Vagina (tissue), 2 donors: ENCODE measurements at regions not wholly inside any gene's neighbourhood (a gene's known extent, or its start where the extent isn't known, plus 50 kb on each side); places are given as distances from the start of the nearest gene placed in this dataset.

ENCODE experiments used
- POLR2AphosphoS5 ChIP-seq, 2 donors: sonication (generic); formaldehyde crosslinking; IDR thresholded peaks; one replicate each; pipeline ENCODE4 v1.9.0; 2017; ENCODE audit warnings: antibody characterized with exemption in 2 of 2, mild to moderate bottlenecking in 2 of 2, low read depth in 1 of 2; ENCODE audit not compliant: insufficient read depth in 1 of 2
- TF ChIP-seq, protein P1 (sequence below), 3 experiments: fragments of 450-650 bp in 2 of 3; fragments of 200-600 bp in 1 of 3; sonication (generic) in 1 of 3; IDR thresholded peaks; one replicate each; pipeline ENCODE4 v1.5.1; 2017 to 2019; ENCODE audit warnings: antibody characterized with exemption in 3 of 3, mild to moderate bottlenecking in 2 of 3, moderate library complexity in 2 of 3

- no peak for TF ChIP-seq POLR2AphosphoS5 (IDR thresholded peaks at IDR 0.05; ENCODE audit: insufficient read depth in 1 of 2, low read depth in 1 of 2)
- TF ChIP-seq, protein P1, sequence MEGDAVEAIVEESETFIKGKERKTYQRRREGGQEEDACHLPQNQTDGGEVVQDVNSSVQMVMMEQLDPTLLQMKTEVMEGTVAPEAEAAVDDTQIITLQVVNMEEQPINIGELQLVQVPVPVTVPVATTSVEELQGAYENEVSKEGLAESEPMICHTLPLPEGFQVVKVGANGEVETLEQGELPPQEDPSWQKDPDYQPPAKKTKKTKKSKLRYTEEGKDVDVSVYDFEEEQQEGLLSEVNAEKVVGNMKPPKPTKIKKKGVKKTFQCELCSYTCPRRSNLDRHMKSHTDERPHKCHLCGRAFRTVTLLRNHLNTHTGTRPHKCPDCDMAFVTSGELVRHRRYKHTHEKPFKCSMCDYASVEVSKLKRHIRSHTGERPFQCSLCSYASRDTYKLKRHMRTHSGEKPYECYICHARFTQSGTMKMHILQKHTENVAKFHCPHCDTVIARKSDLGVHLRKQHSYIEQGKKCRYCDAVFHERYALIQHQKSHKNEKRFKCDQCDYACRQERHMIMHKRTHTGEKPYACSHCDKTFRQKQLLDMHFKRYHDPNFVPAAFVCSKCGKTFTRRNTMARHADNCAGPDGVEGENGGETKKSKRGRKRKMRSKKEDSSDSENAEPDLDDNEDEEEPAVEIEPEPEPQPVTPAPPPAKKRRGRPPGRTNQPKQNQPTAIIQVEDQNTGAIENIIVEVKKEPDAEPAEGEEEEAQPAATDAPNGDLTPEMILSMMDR (IDR thresholded peaks at IDR 0.05) = no peak
Observed at GRCh38 chr5:74560245-74560644, 80.3 kb downstream of the ENC1 start.
